ENCODE measurements at regions not wholly inside any gene's neighbourhood (a gene's known extent, or its start where the extent isn't known, plus 50 kb on each side); places are given as distances from the start of the nearest gene placed in this dataset.
"Not testable (repeated sequence)": the region's sequence is repeated elsewhere in the genome, so short reads cannot be mapped to it uniquely, and the experiment has no call there.

DNA sequence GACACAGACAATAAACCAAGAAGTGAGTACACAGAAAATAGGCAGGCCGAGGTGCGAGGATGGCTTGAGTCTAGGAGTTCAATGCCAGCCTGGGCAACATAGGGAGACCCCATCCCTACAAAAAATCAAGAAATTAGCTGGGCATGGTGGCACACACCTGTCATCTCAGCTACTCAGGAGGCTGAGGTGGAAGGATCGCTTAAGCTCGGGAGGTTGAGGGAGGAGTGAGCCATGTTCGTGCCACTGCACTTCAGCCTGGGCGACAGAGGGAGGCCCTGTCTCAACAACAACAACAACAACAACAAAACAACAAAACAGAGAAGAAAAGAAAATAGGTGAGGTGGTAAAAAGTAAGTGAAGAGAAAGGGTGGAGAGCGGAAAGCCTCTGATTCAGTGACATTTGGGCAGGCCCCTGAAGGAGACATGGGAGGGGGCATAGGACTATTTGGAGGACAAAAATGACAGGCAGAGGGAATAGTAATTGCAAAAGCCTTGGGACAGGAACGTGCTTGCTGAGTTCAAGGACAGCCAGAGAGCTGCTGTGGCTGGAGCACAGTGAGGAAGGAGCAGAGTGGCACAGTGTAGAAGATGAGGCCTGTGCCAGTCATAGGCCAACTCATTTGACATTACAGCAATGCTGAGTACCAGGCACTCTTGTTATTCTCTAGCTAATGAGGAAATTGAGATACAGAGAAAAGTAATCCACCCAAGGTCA is 160.6 kb downstream of the VEGFA start:
- WGBS, 5 donors = 84 to 97% (median 95%) methylated on average over 8 of the region's 8 CpGs
- Histone ChIP-seq H3K4me1 (peaks cover 16 to 34% (median 21%) of the 10 kb centered on the region in 4 donors), H3K36me3 (no peaks in the 10 kb centered on the region), H3K4me3 (no peak overlapping the region), H3K9me3 (no peaks in the 10 kb centered on the region), H3K27ac (no peak overlapping the region), H3K27me3 (no peaks in the 10 kb centered on the region)
- intact Hi-C loops (cut with DNase I; ENCODE audit: low total_unique reads) = no loop called here
- no peak for DNase-seq
- no peak for TF ChIP-seq EP300 (IDR thresholded peaks at IDR 0.05)
- TF ChIP-seq, protein P1, sequence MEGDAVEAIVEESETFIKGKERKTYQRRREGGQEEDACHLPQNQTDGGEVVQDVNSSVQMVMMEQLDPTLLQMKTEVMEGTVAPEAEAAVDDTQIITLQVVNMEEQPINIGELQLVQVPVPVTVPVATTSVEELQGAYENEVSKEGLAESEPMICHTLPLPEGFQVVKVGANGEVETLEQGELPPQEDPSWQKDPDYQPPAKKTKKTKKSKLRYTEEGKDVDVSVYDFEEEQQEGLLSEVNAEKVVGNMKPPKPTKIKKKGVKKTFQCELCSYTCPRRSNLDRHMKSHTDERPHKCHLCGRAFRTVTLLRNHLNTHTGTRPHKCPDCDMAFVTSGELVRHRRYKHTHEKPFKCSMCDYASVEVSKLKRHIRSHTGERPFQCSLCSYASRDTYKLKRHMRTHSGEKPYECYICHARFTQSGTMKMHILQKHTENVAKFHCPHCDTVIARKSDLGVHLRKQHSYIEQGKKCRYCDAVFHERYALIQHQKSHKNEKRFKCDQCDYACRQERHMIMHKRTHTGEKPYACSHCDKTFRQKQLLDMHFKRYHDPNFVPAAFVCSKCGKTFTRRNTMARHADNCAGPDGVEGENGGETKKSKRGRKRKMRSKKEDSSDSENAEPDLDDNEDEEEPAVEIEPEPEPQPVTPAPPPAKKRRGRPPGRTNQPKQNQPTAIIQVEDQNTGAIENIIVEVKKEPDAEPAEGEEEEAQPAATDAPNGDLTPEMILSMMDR (IDR thresholded peaks at IDR 0.05) = no peak
- TF ChIP-seq POLR2AphosphoS5 (IDR thresholded peaks at IDR 0.05) = no peak
- no peak for TF ChIP-seq POLR2A (IDR thresholded peaks at IDR 0.05)

DNA sequence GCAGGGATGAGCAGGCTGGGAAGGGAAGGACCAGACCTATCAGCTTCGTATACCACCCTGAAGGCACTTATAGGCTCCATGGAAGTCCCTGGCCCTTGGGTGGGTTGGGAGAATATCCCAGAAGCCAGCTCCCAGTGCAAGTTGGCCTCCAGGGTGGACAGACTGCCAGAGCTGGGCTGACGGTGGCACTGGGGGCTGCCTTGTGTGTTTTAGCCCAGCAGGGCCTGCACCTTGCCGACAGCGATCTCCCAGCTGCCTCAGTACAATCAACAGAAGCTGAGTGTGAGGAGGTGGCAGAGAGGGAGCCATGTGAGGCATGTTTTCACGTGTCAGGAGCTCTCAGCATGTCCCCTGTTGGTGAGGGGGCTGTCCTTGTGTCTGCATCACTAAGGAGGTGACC is 159.5 kb downstream of the VEGFA start:
- TF ChIP-seq, protein P1 (IDR thresholded peaks at IDR 0.05) = no peak
- no peak for TF ChIP-seq POLR2A (IDR thresholded peaks at IDR 0.05)
- no peak for TF ChIP-seq EP300 (IDR thresholded peaks at IDR 0.05)
- no peak for TF ChIP-seq POLR2AphosphoS5 (IDR thresholded peaks at IDR 0.05)
- Histone ChIP-seq H3K27me3 (no peaks in the 10 kb centered on the region), H3K27ac (no peak overlapping the region), H3K4me3 (no peak overlapping the region), H3K4me1 (peaks cover 19 to 40% (median 22%) of the 10 kb centered on the region in 4 donors), H3K36me3 (no peaks in the 10 kb centered on the region), H3K9me3 (no peaks in the 10 kb centered on the region)
- intact Hi-C loops (cut with DNase I; ENCODE audit: low total_unique reads) = no loop called here
- no peak for DNase-seq
- 90 to 99% (median 94%) methylated on average over 2 to 5 of the region's 5 CpGs for WGBS, 5 donors

DNA sequence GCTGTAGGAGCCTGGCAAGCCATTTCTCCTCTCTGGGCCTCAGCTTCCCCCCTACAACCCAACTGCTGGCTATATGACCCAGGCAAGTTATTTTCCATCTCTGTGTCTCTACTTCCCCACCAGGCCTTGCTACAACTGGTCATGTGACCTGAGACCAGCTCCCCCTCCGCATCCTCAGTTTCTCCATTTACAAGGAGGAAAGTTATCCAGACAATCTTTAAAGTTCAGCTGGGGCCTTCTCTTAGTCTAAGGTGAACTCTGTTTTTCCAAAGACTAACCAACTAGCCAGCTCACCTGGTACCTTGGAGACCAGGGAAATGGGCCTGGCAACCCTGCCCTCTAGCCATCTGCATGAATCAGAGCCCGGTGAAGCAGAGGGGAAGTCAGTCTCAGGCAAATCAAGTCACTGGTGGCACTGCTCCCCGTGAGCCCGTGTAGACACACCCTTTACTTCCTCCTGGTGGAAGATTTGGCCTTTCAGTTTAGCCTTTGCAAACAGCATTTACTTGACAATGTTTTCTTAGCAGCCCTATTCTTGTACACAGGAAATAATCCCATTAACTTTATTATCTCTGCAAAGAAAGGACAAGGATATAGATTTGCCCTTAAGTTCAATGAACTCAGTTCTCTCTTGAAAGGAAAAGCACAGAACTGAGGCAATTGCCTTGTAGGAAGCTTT is 157.7 kb downstream of the VEGFA start:
- WGBS, 5 donors = 32 to 44% (median 37%) methylated on average over 4 of the region's 4 CpGs
- intact Hi-C loops (cut with DNase I; ENCODE audit: low total_unique reads) = no loop called here
- H3K4me3 ChIP-seq = no peak overlapping the region
- no peak for TF ChIP-seq POLR2A (IDR thresholded peaks at IDR 0.05)
- peak in 1 of 3 donors; percentile 73 for TF ChIP-seq POLR2AphosphoS5 (IDR thresholded peaks at IDR 0.05)
- no peaks in the 10 kb centered on the region for H3K27me3 ChIP-seq
- no peaks in the 10 kb centered on the region for H3K9me3 ChIP-seq
- H3K36me3 ChIP-seq = no peaks in the 10 kb centered on the region
- H3K27ac ChIP-seq = peak overlapping the region; percentile 61 to 82 (median 68)
- peak; percentile 72 for DNase-seq
- H3K4me1 ChIP-seq = peaks cover 22 to 45% (median 32%) of the 10 kb centered on the region in 4 donors

DNA sequence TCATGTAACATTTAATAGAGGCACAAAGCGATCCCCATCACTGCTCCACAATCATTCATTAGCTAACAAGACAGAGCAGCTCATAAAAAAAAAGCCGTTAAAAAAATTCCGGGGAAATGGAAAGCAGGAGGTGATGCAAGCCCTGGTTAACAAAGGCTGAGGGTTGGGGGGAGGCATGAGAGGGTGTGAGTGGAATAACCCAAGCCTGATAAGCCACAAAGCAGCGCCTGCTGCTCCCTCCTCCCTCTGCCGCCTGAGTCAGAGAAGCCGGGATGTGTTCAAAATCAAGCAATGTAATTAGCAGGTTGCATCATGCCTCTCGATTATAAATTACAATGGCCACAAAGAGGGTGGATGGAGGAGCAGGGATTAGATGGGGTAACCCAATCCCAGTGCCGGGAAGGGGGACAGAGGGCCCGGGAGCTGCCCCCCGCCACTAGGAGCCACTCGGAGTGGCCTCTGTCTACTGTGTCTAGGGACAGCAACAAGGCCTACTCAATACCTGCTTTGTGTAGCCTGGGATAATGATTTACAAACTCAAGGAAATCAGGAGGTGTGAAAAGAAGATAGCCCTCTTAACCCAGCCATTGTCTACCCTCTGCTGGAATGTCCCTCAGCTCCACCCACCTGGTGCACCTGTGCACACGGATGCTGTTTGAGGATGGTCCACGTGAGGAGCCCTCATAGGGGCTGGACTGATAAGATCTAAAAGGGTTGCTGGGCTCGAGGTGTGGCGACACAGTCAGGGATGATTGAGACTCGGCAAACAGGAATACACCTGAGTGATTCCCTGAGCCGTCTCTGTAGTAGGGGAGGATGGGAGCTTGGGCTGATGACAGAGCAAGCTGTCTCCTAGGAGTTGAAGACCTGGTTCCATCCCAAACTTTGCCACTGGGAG is 156.9 kb downstream of the VEGFA start:
- TF ChIP-seq, protein P1 (IDR thresholded peaks at IDR 0.05) = peak in 1 of 7 experiments; percentile 16
- no peak for TF ChIP-seq EP300 (IDR thresholded peaks at IDR 0.05)
- peak in 2 of 3 donors; percentile 14 to 20 for TF ChIP-seq POLR2AphosphoS5 (IDR thresholded peaks at IDR 0.05)
- TF ChIP-seq POLR2A (IDR thresholded peaks at IDR 0.05) = no peak
- WGBS, 5 donors = 31 to 54% (median 45%) methylated on average over 17 of the region's 17 CpGs
- peak; percentile 72 to 93 for DNase-seq
- intact Hi-C loops (cut with DNase I; ENCODE audit: low total_unique reads) = no loop called here
- Histone ChIP-seq H3K27ac (peak overlapping the region; percentile 61 to 82 (median 68)), H3K36me3 (no peaks in the 10 kb centered on the region), H3K4me3 (no peak overlapping the region), H3K27me3 (no peaks in the 10 kb centered on the region), H3K9me3 (no peaks in the 10 kb centered on the region), H3K4me1 (peaks cover 22 to 45% (median 32%) of the 10 kb centered on the region in 4 donors)

DNA sequence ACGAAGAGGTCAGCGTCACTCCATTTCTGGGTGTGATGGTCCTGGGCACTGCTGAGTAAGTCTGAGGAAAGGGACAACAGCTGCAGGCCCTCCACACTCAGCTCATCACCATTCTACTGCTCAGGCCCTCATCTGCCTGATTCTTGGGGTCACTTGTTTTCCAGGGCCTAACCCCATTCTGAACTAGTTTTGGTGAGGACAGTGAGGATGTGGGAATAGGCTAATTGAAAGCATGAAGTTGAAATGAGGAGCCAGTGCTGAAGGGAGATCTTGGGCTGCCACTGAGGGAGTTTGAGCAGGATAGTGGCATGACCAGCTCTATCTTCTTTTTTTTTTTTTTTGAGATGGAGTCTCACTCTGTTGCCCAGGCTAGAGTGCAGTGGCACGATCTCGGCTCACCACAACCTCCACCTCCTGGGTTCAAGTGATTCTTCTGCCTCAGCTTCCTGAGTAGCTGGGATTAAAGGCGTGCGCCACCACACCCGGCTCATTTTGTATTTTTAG is 155.7 kb downstream of the VEGFA start:
- DNase-seq; H3K9me3 ChIP-seq; intact Hi-C loops (cut with DNase I; ENCODE audit: low total_unique reads); H3K36me3 ChIP-seq; H3K27me3 ChIP-seq; H3K4me3 ChIP-seq: not testable (repeated sequence)
- peak overlapping the region in 2 of 5 donors; percentile 61 to 82 for H3K27ac ChIP-seq
- H3K4me1 ChIP-seq = peaks cover 22 to 45% (median 32%) of the 10 kb centered on the region in 4 donors
- WGBS, 5 donors = 93 to 99% (median 96%) methylated on average over 7 of the region's 7 CpGs
